ENCODE measurements at regions not wholly inside any gene's neighbourhood (a gene's known extent, or its start where the extent isn't known, plus 50 kb on each side); places are given as distances from the start of the nearest gene placed in this dataset.

DNA sequence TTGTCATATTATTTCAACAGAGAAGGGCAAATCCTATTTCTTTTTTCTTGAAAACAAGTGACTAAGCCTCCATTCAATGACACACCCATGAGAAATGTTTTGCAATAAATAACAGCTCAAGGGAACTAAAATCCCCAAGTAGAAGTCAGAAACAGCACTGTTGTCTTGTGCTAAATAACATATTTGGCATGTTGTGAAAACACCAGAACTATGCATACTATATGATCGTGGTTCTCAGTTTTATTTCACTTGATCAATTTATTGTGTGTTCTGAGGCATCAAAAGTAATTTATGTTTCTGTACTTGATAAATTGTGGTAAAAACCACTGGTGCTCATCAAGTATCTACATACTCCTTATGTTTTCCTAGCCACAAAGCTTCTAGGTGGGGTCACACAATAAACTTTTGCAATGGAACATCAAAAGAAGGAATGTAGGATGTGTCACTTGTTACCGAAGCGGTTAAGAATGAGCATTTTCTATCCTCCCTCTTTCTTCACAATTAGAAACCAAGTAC, 691.7 kb upstream of the CBLB start:
- TF ChIP-seq, protein P1, sequence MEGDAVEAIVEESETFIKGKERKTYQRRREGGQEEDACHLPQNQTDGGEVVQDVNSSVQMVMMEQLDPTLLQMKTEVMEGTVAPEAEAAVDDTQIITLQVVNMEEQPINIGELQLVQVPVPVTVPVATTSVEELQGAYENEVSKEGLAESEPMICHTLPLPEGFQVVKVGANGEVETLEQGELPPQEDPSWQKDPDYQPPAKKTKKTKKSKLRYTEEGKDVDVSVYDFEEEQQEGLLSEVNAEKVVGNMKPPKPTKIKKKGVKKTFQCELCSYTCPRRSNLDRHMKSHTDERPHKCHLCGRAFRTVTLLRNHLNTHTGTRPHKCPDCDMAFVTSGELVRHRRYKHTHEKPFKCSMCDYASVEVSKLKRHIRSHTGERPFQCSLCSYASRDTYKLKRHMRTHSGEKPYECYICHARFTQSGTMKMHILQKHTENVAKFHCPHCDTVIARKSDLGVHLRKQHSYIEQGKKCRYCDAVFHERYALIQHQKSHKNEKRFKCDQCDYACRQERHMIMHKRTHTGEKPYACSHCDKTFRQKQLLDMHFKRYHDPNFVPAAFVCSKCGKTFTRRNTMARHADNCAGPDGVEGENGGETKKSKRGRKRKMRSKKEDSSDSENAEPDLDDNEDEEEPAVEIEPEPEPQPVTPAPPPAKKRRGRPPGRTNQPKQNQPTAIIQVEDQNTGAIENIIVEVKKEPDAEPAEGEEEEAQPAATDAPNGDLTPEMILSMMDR (IDR thresholded peaks at IDR 0.05; ENCODE audit: low read depth, low read length, missing input control): no peak
- TF ChIP-seq JUND (IDR thresholded peaks at IDR 0.05) (no peak), TAF1 (conservative IDR thresholded peaks at IDR 0.05) (no peak), EGR1 (IDR thresholded peaks at IDR 0.05; ENCODE audit: low read depth in 2 of 2) (no peak), RAD21 (IDR thresholded peaks at IDR 0.05) (no peak), GABPA (IDR thresholded peaks at IDR 0.05 in 1 of 2, conservative IDR thresholded peaks at IDR 0.05 in 1 of 2) (no peak), YY1 (IDR thresholded peaks at IDR 0.05) (no peak), HNF4A (conservative IDR thresholded peaks at IDR 0.05) (no peak), SP1 (IDR thresholded peaks at IDR 0.05) (no peak), RXRA (IDR thresholded peaks at IDR 0.05) (no peak)
- TF ChIP-seq, protein P2, sequence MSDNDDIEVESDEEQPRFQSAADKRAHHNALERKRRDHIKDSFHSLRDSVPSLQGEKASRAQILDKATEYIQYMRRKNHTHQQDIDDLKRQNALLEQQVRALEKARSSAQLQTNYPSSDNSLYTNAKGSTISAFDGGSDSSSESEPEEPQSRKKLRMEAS (IDR thresholded peaks at IDR 0.05): no peak
- TF ChIP-seq, protein P3, sequence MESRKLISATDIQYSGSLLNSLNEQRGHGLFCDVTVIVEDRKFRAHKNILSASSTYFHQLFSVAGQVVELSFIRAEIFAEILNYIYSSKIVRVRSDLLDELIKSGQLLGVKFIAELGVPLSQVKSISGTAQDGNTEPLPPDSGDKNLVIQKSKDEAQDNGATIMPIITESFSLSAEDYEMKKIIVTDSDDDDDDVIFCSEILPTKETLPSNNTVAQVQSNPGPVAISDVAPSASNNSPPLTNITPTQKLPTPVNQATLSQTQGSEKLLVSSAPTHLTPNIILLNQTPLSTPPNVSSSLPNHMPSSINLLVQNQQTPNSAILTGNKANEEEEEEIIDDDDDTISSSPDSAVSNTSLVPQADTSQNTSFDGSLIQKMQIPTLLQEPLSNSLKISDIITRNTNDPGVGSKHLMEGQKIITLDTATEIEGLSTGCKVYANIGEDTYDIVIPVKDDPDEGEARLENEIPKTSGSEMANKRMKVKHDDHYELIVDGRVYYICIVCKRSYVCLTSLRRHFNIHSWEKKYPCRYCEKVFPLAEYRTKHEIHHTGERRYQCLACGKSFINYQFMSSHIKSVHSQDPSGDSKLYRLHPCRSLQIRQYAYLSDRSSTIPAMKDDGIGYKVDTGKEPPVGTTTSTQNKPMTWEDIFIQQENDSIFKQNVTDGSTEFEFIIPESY (IDR thresholded peaks at IDR 0.05): no peak
- TF ChIP-seq, protein P4, sequence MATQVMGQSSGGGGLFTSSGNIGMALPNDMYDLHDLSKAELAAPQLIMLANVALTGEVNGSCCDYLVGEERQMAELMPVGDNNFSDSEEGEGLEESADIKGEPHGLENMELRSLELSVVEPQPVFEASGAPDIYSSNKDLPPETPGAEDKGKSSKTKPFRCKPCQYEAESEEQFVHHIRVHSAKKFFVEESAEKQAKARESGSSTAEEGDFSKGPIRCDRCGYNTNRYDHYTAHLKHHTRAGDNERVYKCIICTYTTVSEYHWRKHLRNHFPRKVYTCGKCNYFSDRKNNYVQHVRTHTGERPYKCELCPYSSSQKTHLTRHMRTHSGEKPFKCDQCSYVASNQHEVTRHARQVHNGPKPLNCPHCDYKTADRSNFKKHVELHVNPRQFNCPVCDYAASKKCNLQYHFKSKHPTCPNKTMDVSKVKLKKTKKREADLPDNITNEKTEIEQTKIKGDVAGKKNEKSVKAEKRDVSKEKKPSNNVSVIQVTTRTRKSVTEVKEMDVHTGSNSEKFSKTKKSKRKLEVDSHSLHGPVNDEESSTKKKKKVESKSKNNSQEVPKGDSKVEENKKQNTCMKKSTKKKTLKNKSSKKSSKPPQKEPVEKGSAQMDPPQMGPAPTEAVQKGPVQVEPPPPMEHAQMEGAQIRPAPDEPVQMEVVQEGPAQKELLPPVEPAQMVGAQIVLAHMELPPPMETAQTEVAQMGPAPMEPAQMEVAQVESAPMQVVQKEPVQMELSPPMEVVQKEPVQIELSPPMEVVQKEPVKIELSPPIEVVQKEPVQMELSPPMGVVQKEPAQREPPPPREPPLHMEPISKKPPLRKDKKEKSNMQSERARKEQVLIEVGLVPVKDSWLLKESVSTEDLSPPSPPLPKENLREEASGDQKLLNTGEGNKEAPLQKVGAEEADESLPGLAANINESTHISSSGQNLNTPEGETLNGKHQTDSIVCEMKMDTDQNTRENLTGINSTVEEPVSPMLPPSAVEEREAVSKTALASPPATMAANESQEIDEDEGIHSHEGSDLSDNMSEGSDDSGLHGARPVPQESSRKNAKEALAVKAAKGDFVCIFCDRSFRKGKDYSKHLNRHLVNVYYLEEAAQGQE (IDR thresholded peaks at IDR 0.05): no peak

All from liver (tissue), 3 donors.